ENCODE measurements at regions not wholly inside any gene's neighbourhood (a gene's known extent, or its start where the extent isn't known, plus 50 kb on each side); places are given as distances from the start of the nearest gene placed in this dataset.

- DNase-seq: no peak
Measured at GRCh38 chr11:127259102-127259501, 258.5 kb upstream of the KIRREL3 start.

- no peak for DNase-seq
Measured at GRCh38 chr11:127255209-127255608, 254.6 kb upstream of the KIRREL3 start.

- DNase-seq: no peak
Measured at GRCh38 chr11:127252321-127252720, 251.8 kb upstream of the KIRREL3 start.

- DNase-seq: no peak
Measured at GRCh38 chr11:127249576-127249975, 249.0 kb upstream of the KIRREL3 start.

- no peak for DNase-seq
Measured at GRCh38 chr11:127248476-127248875, 247.9 kb upstream of the KIRREL3 start.

- DNase-seq: no peak
Measured at GRCh38 chr11:127247261-127247851, 246.8 kb upstream of the KIRREL3 start.

GRCh38 chr11:127242676-127243075 lies 242.1 kb upstream of the KIRREL3 start:
- DNase-seq: no peak

- no peak for DNase-seq
Measured at GRCh38 chr11:127238321-127238720, 237.8 kb upstream of the KIRREL3 start.

- no peak for DNase-seq
Measured at GRCh38 chr11:127236776-127237175, 236.2 kb upstream of the KIRREL3 start.

- DNase-seq: no peak
Measured at GRCh38 chr11:127233998-127234397, 233.4 kb upstream of the KIRREL3 start.

- DNase-seq: no peak
Measured at GRCh38 chr11:127230392-127230791, 229.8 kb upstream of the KIRREL3 start.

GRCh38 chr11:127226949-127227348 lies 226.4 kb upstream of the KIRREL3 start:
- DNase-seq: no peak

GRCh38 chr11:127226380-127226779 lies 225.8 kb upstream of the KIRREL3 start:
- no peak for DNase-seq

- DNase-seq: no peak
Measured at GRCh38 chr11:127225619-127226018, 225.0 kb upstream of the KIRREL3 start.

- DNase-seq: no peak
Measured at GRCh38 chr11:127224276-127224675, 223.7 kb upstream of the KIRREL3 start.

- no peak for DNase-seq
Measured at GRCh38 chr11:127223633-127224032, 223.1 kb upstream of the KIRREL3 start.

GRCh38 chr11:127223026-127223425 lies 222.5 kb upstream of the KIRREL3 start:
- DNase-seq: no peak

GRCh38 chr11:127219704-127220103 lies 219.1 kb upstream of the KIRREL3 start:
- DNase-seq: no peak

- DNase-seq: no peak
Measured at GRCh38 chr11:127218275-127218608, 217.7 kb upstream of the KIRREL3 start.

GRCh38 chr11:127217452-127218274 lies 217.1 kb upstream of the KIRREL3 start:
- no peak for DNase-seq

GRCh38 chr11:127205688-127206217 lies 205.2 kb upstream of the KIRREL3 start:
- DNase-seq: no peak

GRCh38 chr11:127203490-127203889 lies 202.9 kb upstream of the KIRREL3 start:
- no peak for DNase-seq

- DNase-seq: no peak
Measured at GRCh38 chr11:127202105-127202504, 201.5 kb upstream of the KIRREL3 start.

- no peak for DNase-seq
Measured at GRCh38 chr11:127199306-127199801, 198.8 kb upstream of the KIRREL3 start.
